HUES64 (cell line): ENCODE measurements at regions not wholly inside any gene's neighbourhood (a gene's known extent, or its start where the extent isn't known, plus 50 kb on each side); places are given as distances from the start of the nearest gene placed in this dataset.
A peak's percentile ranks its signal among the peaks of the same experiment; 100 is the strongest.

Experiments used
- H3K27ac ChIP-seq: 2 replicates; pipeline ENCODE4 v1.7.0; 2013; ENCODE audit warnings: low read depth, low read length, inconsistent platforms
- H3K27me3 ChIP-seq: 2 replicates; pipeline ENCODE4 v1.6.1; 2013; ENCODE audit warnings: mild to moderate bottlenecking, low read length; ENCODE audit not compliant: insufficient read depth
- H3K36me3 ChIP-seq: 2 replicates; pipeline ENCODE4 v1.6.1; 2013; ENCODE audit warnings: mild to moderate bottlenecking, low read length; ENCODE audit not compliant: insufficient read depth
- H3K4me1 ChIP-seq: 2 replicates; pipeline ENCODE4 v1.6.1; 2013; ENCODE audit warnings: mild to moderate bottlenecking, low read length, moderate library complexity; ENCODE audit not compliant: insufficient read depth
- H3K4me3 ChIP-seq: 2 replicates; pipeline ENCODE4 v1.5.1; 2013; ENCODE audit warnings: mild to moderate bottlenecking, low read length, moderate library complexity
- H3K9ac ChIP-seq: 2 replicates; pipeline ENCODE4 v1.6.1; 2013; ENCODE audit warnings: mild to moderate bottlenecking, low read depth, low read length
- H3K9me3 ChIP-seq: 2 replicates; pipeline ENCODE4 v1.6.1; 2013; ENCODE audit warnings: low read depth, low read length; ENCODE audit not compliant: insufficient read depth
- WGBS: fragments of 150-250, 120-280 bp; methylation state at CpG from one replicate; pipeline ENCODE4 v1.1.7; 2013; ENCODE audit warnings: missing lambda C conversion rate; 5-methylcytosine and 5-hydroxymethylcytosine counted together

- Histone ChIP-seq H3K4me1 (peaks cover 10% of the 10 kb centered on the region), H3K9ac (no peak overlapping the region), H3K27ac (no peak overlapping the region), H3K27me3 (no peaks in the 10 kb centered on the region), H3K36me3 (no peaks in the 10 kb centered on the region), H3K4me3 (no peak overlapping the region), H3K9me3 (peaks cover 4% of the 10 kb centered on the region; the same call in 1 of the 2 replicates)
- 94% methylated on average over 3 of the region's 4 CpGs for WGBS
Measured at GRCh38 chr3:94226078-94226477, 163.2 kb downstream of the NSUN3 start.

GRCh38 chr3:94232921-94233320 lies 170.1 kb downstream of the NSUN3 start:
- Histone ChIP-seq H3K36me3 (no peaks in the 10 kb centered on the region), H3K4me1 (no peaks in the 10 kb centered on the region), H3K9ac (no peak overlapping the region), H3K4me3 (no peak overlapping the region), H3K27ac (no peak overlapping the region), H3K27me3 (no peaks in the 10 kb centered on the region), H3K9me3 (no peaks in the 10 kb centered on the region)
- WGBS = 89% methylated on average over 3 of the region's 3 CpGs

- Histone ChIP-seq H3K36me3 (no peaks in the 10 kb centered on the region), H3K27me3 (no peaks in the 10 kb centered on the region), H3K4me1 (no peaks in the 10 kb centered on the region), H3K4me3 (no peak overlapping the region), H3K9ac (no peak overlapping the region), H3K9me3 (no peaks in the 10 kb centered on the region), H3K27ac (no peak overlapping the region)
- 39% methylated on average over 2 of the region's 4 CpGs for WGBS
Measured at GRCh38 chr3:94234177-94234788, 171.4 kb downstream of the NSUN3 start.

- H3K4me1 ChIP-seq = peaks cover 6% of the 10 kb centered on the region; the same call in 1 of the 2 replicates
- H3K9ac ChIP-seq = no peak overlapping the region
- H3K9me3 ChIP-seq = no peaks in the 10 kb centered on the region
- no peak overlapping the region for H3K27ac ChIP-seq
- H3K4me3 ChIP-seq = no peak overlapping the region
- WGBS = 97% methylated on average over 3 of the region's 3 CpGs
- no peaks in the 10 kb centered on the region for H3K36me3 ChIP-seq
- H3K27me3 ChIP-seq = no peaks in the 10 kb centered on the region
Measured at GRCh38 chr3:94241986-94242385, 179.1 kb downstream of the NSUN3 start.

- 91% methylated on average over 4 of the region's 4 CpGs for WGBS
Measured at GRCh38 chr3:94246171-94246570, 183.3 kb downstream of the NSUN3 start.

GRCh38 chr3:94248042-94248441 lies 185.2 kb downstream of the NSUN3 start:
- 92% methylated on average over 1 of the region's 1 CpG for WGBS
- H3K4me3 ChIP-seq = no peak overlapping the region
- no peaks in the 10 kb centered on the region for H3K36me3 ChIP-seq
- H3K9me3 ChIP-seq = no peaks in the 10 kb centered on the region
- H3K27me3 ChIP-seq = no peaks in the 10 kb centered on the region
- H3K27ac ChIP-seq = no peak overlapping the region
- H3K4me1 ChIP-seq = peaks cover 31% of the 10 kb centered on the region
- H3K9ac ChIP-seq = no peak overlapping the region

More at GRCh38 chr3:94246171-94246570, 183.3 kb downstream of the NSUN3 start:
- Histone ChIP-seq H3K4me1 (peaks cover 21% of the 10 kb centered on the region), H3K36me3 (no peaks in the 10 kb centered on the region), H3K9ac (no peak overlapping the region), H3K27me3 (no peaks in the 10 kb centered on the region), H3K9me3 (no peaks in the 10 kb centered on the region), H3K4me3 (no peak overlapping the region), H3K27ac (no peak overlapping the region)

GRCh38 chr3:94249491-94250079 lies 186.7 kb downstream of the NSUN3 start:
- Histone ChIP-seq H3K4me3 (no peak overlapping the region), H3K9me3 (no peaks in the 10 kb centered on the region), H3K9ac (no peak overlapping the region), H3K27me3 (no peaks in the 10 kb centered on the region), H3K36me3 (no peaks in the 10 kb centered on the region), H3K27ac (no peak overlapping the region), H3K4me1 (peaks cover 28% of the 10 kb centered on the region)
- WGBS = 48% methylated on average over 5 of the region's 5 CpGs

GRCh38 chr3:94251566-94251965 lies 188.7 kb downstream of the NSUN3 start:
- 73% methylated on average over 1 of the region's 1 CpG for WGBS
- Histone ChIP-seq H3K36me3 (no peaks in the 10 kb centered on the region), H3K9ac (no peak overlapping the region), H3K4me3 (no peak overlapping the region), H3K4me1 (peaks cover 24% of the 10 kb centered on the region), H3K27ac (no peak overlapping the region), H3K27me3 (no peaks in the 10 kb centered on the region), H3K9me3 (no peaks in the 10 kb centered on the region)

GRCh38 chr3:94252316-94252715 lies 189.5 kb downstream of the NSUN3 start:
- whole genome bisulfite sequencing = 100% methylated on average over 1 of the region's 1 CpG
- H3K4me3 ChIP-seq = no peak overlapping the region
- no peaks in the 10 kb centered on the region for H3K9me3 ChIP-seq
- peaks cover 30% of the 10 kb centered on the region for H3K4me1 ChIP-seq
- H3K9ac ChIP-seq = no peak overlapping the region
- no peaks in the 10 kb centered on the region for H3K36me3 ChIP-seq
- H3K27ac ChIP-seq = no peak overlapping the region
- no peaks in the 10 kb centered on the region for H3K27me3 ChIP-seq

- Histone ChIP-seq H3K9me3 (peaks cover 12% of the 10 kb centered on the region), H3K9ac (no peak overlapping the region), H3K27ac (peak overlapping the region; percentile 35; the same call in 1 of the 2 replicates), H3K27me3 (no peaks in the 10 kb centered on the region), H3K4me3 (no peak overlapping the region), H3K36me3 (no peaks in the 10 kb centered on the region), H3K4me1 (0 out of 2 replicates have a peak, but pooled peaks cover 11% of the 10 kb centered on the region)
- 74% methylated on average over 5 of the region's 5 CpGs for WGBS
Measured at GRCh38 chr3:94256888-94257813, 194.3 kb downstream of the NSUN3 start.

GRCh38 chr3:94258851-94259250 lies 196.0 kb downstream of the NSUN3 start:
- Histone ChIP-seq H3K27me3 (no peaks in the 10 kb centered on the region), H3K9ac (no peak overlapping the region), H3K9me3 (peaks cover 12% of the 10 kb centered on the region), H3K4me1 (0 out of 2 replicates have a peak, but pooled peaks cover 11% of the 10 kb centered on the region), H3K4me3 (no peak overlapping the region), H3K27ac (no peak overlapping the region), H3K36me3 (no peaks in the 10 kb centered on the region)
